Common myeloid progenitor, CD34-positive (primary cell): ENCODE measurements at regions not wholly inside any gene's neighbourhood (a gene's known extent, or its start where the extent isn't known, plus 50 kb on each side); places are given as distances from the start of the nearest gene placed in this dataset.

ENCODE experiments used
- CTCF ChIA-PET: fragments of 350-600 bp; sonication (Branson Sonifier 250); formaldehyde crosslinking; loops from one replicate; lab custom pipeline; 2021; ENCODE audit warnings: antibody characterized with exemption; lab: Charles Lee
- POLR2A ChIA-PET: fragments of 350-600 bp; sonication (Branson Sonifier 250); formaldehyde crosslinking; loops from one replicate; lab custom pipeline; 2021; ENCODE audit warnings: antibody characterized with exemption; lab: Charles Lee
- DNase-seq, 3 donors: peaks; one replicate each; pipeline versions ENCODE4 v3.0.0 to v3.0.0-alpha.2; 2013
- H3K27ac ChIP-seq, 2 experiments: 1 replicate in 1 of 2; 2 replicates in 1 of 2; pipeline ENCODE4 v1.7.0; 2013; ENCODE audit warnings: inconsistent platforms in 2 of 2, low read length in 2 of 2, mild to moderate bottlenecking in 2 of 2, low read depth in 1 of 2, moderate library complexity in 1 of 2; ENCODE audit not compliant: severe bottlenecking in 2 of 2, insufficient read depth in 1 of 2, poor library complexity in 1 of 2
- H3K27me3 ChIP-seq, 5 experiments: replicated peaks in 2 of 5; 1 replicate in 3 of 5; 2 replicates in 2 of 5; pipeline versions ENCODE4 v1.6.1 to v1.7.0; 2013; ENCODE audit warnings: low read length in 4 of 5, mild to moderate bottlenecking in 2 of 5, moderate library complexity in 2 of 5, inconsistent platforms in 1 of 5; ENCODE audit not compliant: insufficient read depth in 5 of 5, control insufficient read depth in 4 of 5
- H3K36me3 ChIP-seq, 4 experiments: 1 replicate in 2 of 4; 2 replicates in 2 of 4; pipeline versions ENCODE4 v1.6.1 to v1.7.0; 2013; ENCODE audit warnings: low read length in 3 of 4, control low read depth in 1 of 4, mild to moderate bottlenecking in 1 of 4; ENCODE audit not compliant: control insufficient read depth in 4 of 4, insufficient read depth in 4 of 4
- H3K4me1 ChIP-seq, 4 experiments: 1 replicate in 3 of 4; 2 replicates in 1 of 4; pipeline versions ENCODE4 v1.6.1 to v1.7.1; 2013; ENCODE audit warnings: low read length in 3 of 4, mild to moderate bottlenecking in 3 of 4, control low read depth in 1 of 4, inconsistent platforms in 1 of 4, moderate library complexity in 1 of 4; ENCODE audit not compliant: control insufficient read depth in 4 of 4, insufficient read depth in 4 of 4; ENCODE audit errors: control extremely low read depth in 1 of 4
- H3K4me3 ChIP-seq, 7 experiments: 1 replicate in 4 of 7; 2 replicates in 3 of 7; pipeline versions ENCODE4 v1.5.1 to v1.7.0; 2013; ENCODE audit warnings: mild to moderate bottlenecking in 7 of 7, low read length in 6 of 7, moderate library complexity in 6 of 7, inconsistent platforms in 2 of 7, low read depth in 2 of 7, control low read depth in 1 of 7; ENCODE audit not compliant: insufficient read depth in 4 of 7, control insufficient read depth in 1 of 7; ENCODE audit errors: extremely low read depth in 1 of 7
- H3K9me3 ChIP-seq, 5 experiments: 1 replicate in 4 of 5; 2 replicates in 1 of 5; pipeline versions ENCODE4 v1.6.1 to v1.7.1; 2013; ENCODE audit warnings: low read length in 4 of 5, mild to moderate bottlenecking in 2 of 5, inconsistent platforms in 1 of 5, low read depth in 1 of 5, moderate library complexity in 1 of 5; ENCODE audit not compliant: control insufficient read depth in 4 of 5, insufficient read depth in 2 of 5; ENCODE audit errors: control extremely low read depth in 1 of 5
- WGBS: methylation state at CpG from one replicate; pipeline ENCODE4 v1.1.5; 2013; ENCODE audit not compliant: insufficient coverage; 5-methylcytosine and 5-hydroxymethylcytosine counted together

DNA sequence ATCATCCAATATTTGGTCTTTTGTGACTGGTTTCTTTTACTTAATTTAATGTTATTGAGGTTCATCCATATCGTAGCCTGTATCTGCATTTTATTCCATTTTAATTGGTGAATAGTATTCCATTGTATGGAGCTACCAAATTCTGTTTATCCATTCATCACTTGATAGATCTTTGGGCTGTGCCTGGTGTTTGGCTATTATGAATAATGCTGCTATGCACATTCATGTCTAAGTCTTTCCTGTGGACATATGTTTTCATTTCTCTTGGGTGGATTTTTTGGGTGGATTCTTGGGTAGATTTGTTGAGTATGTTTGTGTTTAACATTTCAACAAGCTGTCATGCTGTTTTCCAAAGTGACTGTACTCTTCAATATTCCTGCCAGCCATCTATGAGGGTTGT, 52.5 kb upstream of the NEDD4L start:
- CTCF ChIA-PET, result no interaction called here

DNA sequence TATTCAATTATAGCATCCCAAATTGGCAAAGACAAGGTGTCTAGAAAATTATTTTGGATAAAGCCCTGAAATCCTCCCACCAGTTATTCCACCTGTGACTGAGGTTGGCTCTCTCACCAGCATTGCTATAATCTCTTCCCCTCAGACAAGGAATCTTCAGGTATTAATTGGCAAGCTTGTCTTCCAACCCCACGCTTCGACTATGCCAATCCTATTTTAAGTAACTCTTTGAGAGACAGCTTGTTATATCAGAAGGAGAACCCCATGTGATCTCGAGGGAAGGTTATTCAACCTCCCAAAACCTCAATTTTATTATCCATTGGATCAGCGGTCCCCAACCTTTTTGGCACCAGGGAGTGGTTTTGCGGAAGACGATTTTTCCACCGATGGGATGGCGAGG, 54.5 kb upstream of the NEDD4L start:
- CTCF ChIA-PET, result no interaction called here

More for the DNA sequence above, 52.5 kb upstream of the NEDD4L start:
- WGBS, result no CpG with 5 or more reads among the region's 1 CpG
- Histone ChIP-seq H3K36me3 (no peaks in the 10 kb centered on the region), H3K4me1 (no peaks in the 10 kb centered on the region), H3K4me3 (no peak overlapping the region), H3K27me3 (no peaks in the 10 kb centered on the region), H3K9me3 (peaks cover 0 to 5% (median 0%) of the 10 kb centered on the region in 5 experiments), H3K27ac (no peak overlapping the region)
- DNase-seq, result no peak
- POLR2A ChIA-PET, result no interaction called here

DNA sequence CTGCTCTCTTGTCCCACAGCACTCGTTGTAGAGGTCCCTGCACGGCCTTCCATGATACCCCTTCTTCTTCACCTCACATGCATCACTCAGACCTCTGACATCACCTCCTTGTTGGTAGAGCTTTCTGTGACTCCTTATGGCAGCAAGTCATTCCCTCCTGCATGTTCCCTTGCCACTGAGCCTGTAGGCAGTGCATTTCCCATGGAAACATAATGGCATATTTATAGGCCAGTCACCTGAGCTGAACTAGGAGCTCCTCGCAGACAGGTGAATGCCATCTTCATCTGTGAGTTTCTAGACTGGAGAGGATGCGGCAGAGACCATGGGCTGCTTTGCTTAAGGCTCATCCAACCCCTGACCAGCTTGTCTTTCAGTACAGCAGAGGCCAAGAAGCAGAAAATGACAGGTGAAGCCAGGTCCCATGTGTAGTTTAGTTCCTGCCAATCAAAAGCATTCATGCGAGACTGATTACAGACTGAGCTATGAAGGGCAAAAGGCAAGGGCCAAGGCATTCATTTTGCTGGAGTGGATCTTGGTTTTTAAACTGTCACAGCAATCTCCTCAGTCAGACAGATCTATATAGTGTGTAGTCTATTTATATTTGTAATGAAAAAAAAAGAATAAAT, 59.4 kb upstream of the NEDD4L start:
- H3K4me1 ChIP-seq, result no peaks in the 10 kb centered on the region
- H3K9me3 ChIP-seq, result peaks cover 0 to 5% (median 2%) of the 10 kb centered on the region in 5 experiments
- H3K27ac ChIP-seq, result no peak overlapping the region
- CTCF ChIA-PET, result interaction anchor here (1.3 kb wide), 1 partner anchor 11 kb away, joined by 3 read pairs; no protein-coding TSS in a partner anchor
- DNase-seq, result no peak
- WGBS, result 100% methylated on average over 4 of the region's 5 CpGs
- H3K27me3 ChIP-seq, result no peaks in the 10 kb centered on the region
- POLR2A ChIA-PET, result no interaction called here
- H3K36me3 ChIP-seq, result no peaks in the 10 kb centered on the region
- no peak overlapping the region for H3K4me3 ChIP-seq

More for the DNA sequence above, 54.5 kb upstream of the NEDD4L start:
- Histone ChIP-seq H3K27me3 (no peaks in the 10 kb centered on the region), H3K9me3 (peaks cover 0 to 5% (median 2%) of the 10 kb centered on the region in 5 experiments), H3K4me1 (no peaks in the 10 kb centered on the region), H3K4me3 (no peak overlapping the region), H3K36me3 (no peaks in the 10 kb centered on the region), H3K27ac (no peak overlapping the region)
- no peak for DNase-seq
- WGBS, result 92% methylated on average over 8 of the region's 8 CpGs
- POLR2A ChIA-PET, result no interaction called here

DNA sequence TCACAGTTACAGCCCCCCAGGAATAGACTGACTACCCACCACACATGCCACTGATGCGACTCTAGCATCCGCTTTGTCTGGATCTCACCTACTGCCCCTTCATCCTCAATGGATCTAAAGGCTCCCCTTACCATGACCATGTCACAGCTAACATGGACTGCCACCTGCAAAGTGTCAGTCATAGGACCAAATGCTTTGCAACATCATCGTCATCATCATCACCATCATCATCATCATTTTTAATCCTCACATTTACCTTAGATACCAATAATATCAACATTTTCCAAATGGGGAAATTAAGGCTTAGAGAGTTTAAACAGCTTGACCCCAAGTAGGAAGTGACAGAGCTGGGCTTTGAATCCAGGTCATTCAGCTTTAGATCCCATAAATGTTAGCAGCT, 60.1 kb upstream of the NEDD4L start:
- CTCF ChIA-PET, result interaction anchor here (1.3 kb wide), 1 partner anchor 10 kb away, joined by 3 read pairs; no protein-coding TSS in a partner anchor

DNA sequence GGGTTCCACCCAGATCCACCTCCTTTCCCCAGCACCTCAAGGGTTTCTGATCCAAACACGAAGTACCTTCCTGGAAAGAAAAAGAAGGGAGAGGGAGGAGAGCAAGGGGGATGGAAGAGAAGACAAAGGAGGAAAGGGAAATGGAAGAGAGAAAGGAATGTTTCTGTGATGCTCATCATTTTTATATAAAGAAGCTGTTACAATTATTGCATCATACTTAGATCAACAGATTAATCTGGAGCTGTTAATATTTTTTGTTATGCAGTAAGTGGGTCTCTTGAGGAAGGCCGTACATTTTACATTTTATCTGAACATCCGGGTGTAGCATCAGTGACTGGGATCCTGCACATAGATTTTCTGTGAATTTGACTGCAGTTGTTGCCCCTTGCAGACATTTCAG, 60.6 kb upstream of the NEDD4L start:
- no peak for DNase-seq
- Histone ChIP-seq H3K36me3 (no peaks in the 10 kb centered on the region), H3K9me3 (peaks cover 0 to 5% (median 2%) of the 10 kb centered on the region in 5 experiments), H3K27me3 (no peaks in the 10 kb centered on the region), H3K4me3 (no peak overlapping the region), H3K27ac (no peak overlapping the region), H3K4me1 (no peaks in the 10 kb centered on the region)
- ChIA-PET CTCF (no interaction called here), POLR2A (no interaction called here)
- WGBS, result 100% methylated on average over 2 of the region's 3 CpGs

More for the DNA sequence above, 60.1 kb upstream of the NEDD4L start:
- no peak for DNase-seq
- Histone ChIP-seq H3K4me3 (no peak overlapping the region), H3K27ac (no peak overlapping the region), H3K4me1 (no peaks in the 10 kb centered on the region), H3K27me3 (no peaks in the 10 kb centered on the region), H3K9me3 (peaks cover 0 to 5% (median 2%) of the 10 kb centered on the region in 5 experiments), H3K36me3 (no peaks in the 10 kb centered on the region)
- WGBS, result 81% methylated on average over 3 of the region's 3 CpGs
- POLR2A ChIA-PET, result no interaction called here

DNA sequence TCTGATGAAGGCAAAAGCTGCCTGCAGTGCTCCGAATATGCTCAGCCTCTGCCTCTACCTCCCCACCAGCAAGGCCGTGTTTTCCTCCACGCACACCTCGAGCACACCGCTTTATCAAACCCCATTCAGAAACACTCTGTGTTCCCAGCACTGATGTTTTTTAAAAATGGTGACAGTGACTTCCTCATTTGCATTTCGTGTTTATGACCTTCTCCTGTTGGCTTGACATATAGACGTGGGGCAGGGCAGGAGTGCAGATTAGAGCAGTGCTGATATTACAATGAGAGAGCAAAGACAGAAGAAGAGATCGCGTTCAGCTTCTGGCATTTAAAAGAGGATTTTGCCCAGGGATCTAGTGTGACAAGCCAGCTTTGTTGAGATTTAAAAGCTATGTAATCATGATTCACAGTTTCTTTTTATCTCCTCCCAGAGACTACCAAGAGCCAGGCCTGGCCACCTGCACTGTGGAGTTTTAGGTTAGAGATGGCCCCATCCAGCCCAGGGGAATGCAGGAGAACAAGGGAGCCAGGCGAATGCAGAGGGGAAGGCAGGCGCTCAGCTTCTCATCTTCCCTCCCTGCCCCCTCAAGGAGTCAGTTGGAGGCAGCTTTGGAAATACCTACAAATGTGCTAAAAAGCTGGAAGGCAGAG, 61.5 kb upstream of the NEDD4L start:
- no peak overlapping the region for H3K27ac ChIP-seq
- no peaks in the 10 kb centered on the region for H3K4me1 ChIP-seq
- H3K27me3 ChIP-seq, result no peaks in the 10 kb centered on the region
- H3K9me3 ChIP-seq, result peaks cover 0 to 2% (median 0%) of the 10 kb centered on the region in 5 experiments
- H3K36me3 ChIP-seq, result no peaks in the 10 kb centered on the region
- ChIA-PET POLR2A (no interaction called here), CTCF (no interaction called here)
- DNase-seq, result peak in 1 of 3 donors; percentile 24
- H3K4me3 ChIP-seq, result no peak overlapping the region
- 72% methylated on average over 5 of the region's 11 CpGs for WGBS

DNA sequence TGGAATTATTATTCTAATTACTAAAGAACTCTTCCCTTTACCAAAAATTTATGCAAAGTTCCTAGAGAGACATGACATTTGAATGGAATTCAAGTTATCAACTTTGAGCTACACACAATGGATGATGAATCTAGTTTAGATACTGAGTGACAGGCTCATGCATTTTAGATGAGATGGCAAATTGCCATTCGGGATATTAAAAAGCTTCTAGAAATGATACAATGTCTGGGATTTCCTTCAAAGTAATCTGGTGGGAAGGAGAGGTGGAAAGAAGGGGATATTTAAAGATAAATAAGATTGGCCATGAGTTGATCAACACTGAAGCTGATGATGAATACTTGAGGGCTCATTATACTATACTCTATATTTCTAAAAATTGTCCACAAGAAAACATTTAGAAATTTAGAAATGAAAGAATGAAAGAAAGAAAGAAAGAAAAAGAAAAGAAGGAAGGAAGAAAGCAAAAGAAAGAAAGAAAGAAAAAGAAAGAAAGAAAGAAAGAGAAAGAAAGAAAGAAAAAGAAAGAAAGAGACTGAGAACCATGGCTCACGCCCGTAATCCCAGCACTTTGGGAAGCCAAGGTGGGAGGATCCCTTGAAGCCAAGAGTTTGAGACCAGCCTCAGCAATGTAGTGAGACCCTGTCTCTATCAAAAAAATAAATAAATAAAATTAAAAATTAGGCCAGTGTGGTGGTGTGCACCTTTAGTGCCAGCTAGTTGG, 62.6 kb upstream of the NEDD4L start:
- no peak for DNase-seq
- POLR2A ChIA-PET, result no interaction called here
- WGBS, result no CpG with 5 or more reads among the region's 3 CpGs
- H3K4me3 ChIP-seq, result no peak overlapping the region
- CTCF ChIA-PET, result no interaction called here
- H3K27me3 ChIP-seq, result no peaks in the 10 kb centered on the region
- no peaks in the 10 kb centered on the region for H3K36me3 ChIP-seq
- no peaks in the 10 kb centered on the region for H3K4me1 ChIP-seq
- H3K27ac ChIP-seq, result no peak overlapping the region
- peaks cover 0 to 2% (median 0%) of the 10 kb centered on the region in 5 experiments for H3K9me3 ChIP-seq
